Renal cortical epithelial cell (primary cell): ENCODE measurements at regions not wholly inside any gene's neighbourhood (a gene's known extent, or its start where the extent isn't known, plus 50 kb on each side); places are given as distances from the start of the nearest gene placed in this dataset.
"Not testable (repeated sequence)": the region's sequence is repeated elsewhere in the genome, so short reads cannot be mapped to it uniquely, and the experiment has no call there.

Experiments used
- DNase-seq: peaks from one replicate; pipeline ENCODE4 v3.0.0-alpha.2; 2011; ENCODE audit warnings: low read depth

DNA sequence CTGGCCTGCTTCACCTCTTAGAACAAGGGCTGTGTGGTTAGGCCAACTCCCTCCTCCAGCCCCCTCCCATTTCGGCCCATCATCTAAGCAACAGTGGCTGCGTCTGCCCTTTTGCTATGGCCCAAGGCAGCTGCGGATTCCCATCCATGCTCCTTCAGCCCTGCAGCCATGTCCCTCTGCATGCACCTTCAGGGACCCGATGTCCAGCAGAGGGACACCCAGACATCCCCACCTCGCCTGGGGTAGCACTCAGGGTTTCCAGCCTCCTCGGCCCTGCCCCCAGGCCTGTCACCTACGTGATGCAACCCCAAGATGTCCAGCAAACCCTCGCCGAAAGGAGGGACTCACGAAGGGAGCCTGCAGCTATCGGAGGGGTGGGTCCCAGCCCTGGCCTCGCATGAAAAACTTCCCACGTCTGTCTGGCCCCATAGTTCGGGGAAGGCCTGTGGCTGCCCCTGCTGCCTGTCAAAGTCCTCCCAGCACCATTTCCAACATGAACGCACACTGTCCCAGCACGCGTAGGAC, 194.4 kb downstream of the CTTN start:
- DNase-seq = no peak

DNA sequence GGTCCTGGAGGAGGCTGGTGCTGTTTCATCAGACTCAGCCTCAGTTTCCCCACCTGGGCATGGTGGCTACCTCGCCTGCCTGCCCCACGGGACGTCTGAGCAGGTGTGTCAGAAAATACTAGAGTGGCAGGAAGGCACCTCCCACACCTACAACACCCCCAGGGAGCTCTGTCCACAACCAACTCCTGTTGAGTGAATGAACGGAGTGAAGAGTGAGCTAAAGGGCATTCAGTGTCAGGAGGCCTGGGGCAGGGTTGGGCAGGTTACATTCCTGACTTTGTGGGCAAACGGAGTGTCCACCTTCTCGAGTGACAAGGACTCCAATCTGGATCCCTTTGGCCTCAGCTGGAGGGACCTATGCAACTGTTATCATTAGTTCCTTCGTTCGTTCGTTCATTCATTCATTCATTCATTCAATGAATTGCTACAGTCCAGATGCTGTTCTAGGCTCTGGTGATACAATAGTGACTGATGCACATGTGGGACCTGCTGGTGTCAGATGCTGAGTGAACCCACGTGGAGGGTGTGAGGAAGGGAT, 195.2 kb downstream of the CTTN start:
- DNase-seq = no peak

DNA sequence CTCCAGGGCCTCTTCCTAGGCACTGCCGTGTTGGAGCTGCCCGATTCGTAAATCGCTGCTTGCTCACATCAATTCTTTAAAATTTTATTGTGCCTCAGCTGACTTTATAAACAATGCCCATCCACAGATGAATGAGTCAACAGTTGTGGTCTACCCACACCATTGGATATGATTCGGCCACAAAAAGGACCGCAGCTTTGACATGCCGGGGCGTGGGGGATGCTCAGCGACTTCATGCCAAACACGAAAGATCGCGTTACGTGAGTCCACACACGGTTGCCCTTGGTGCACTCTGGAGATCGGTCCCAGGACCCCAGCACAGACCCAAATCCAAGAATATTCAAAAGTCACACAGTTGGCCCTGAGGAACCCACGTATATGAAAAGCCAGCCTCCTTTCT, 195.7 kb downstream of the CTTN start:
- no peak for DNase-seq

DNA sequence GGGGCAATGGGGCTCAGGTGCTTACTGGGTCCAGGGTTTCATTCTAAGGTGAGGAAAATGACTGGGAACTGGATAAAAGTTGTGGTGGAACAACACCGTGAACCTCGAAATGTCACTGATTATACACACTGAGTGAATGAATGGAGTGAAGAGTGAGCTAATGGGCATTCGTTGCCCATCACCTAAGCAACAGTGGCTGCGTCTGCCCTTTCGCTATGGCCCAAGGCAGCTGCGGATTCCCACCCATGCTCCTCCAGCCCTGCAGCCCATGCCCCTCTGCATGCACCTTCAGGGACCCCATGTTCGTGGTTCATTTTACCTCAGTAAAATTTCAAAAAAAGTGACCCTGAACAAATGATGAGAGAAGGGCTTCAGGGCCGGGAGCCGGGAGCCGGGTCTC, 196.3 kb downstream of the CTTN start:
- DNase-seq = no peak

DNA sequence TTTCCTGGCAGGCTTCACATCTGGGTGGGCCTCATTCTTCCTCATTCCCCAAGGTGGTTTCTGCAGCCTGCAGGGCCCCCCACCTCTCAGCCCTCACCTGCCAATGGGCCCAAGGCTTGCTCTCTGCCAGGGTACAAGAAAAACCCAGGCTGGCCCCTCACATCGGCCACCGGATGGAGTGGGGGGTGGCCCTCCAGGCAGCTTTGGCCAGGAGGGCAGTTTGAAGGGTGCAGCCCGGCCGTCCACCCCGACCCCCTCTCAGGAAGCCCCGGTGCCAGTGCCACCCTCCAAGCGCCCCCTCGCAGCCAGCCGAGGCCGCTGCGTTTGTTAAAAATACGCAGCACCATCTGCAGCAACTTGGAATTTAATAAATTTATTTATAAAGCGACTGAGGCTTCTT, 196.7 kb downstream of the CTTN start:
- no peak for DNase-seq

DNA sequence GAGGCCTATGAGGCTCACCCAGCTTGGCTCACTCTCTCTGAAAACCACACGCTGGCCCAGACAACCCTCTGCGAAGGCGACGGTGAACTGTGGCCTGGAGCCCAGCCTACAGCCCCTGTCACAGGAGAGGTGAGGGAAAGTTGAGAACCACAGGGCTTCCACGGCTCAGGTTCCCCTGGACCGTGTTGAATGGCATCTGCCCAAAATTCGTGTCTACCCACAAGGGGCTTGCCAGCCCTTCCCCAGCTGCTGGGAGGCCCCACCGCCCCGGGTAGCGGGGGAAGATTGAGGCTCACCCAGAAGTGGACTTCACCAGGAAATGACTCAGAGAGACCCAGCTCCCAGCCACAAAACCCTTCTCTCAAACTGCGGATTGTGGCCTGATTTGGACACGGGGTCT, 197.1 kb downstream of the CTTN start:
- no peak for DNase-seq

DNA sequence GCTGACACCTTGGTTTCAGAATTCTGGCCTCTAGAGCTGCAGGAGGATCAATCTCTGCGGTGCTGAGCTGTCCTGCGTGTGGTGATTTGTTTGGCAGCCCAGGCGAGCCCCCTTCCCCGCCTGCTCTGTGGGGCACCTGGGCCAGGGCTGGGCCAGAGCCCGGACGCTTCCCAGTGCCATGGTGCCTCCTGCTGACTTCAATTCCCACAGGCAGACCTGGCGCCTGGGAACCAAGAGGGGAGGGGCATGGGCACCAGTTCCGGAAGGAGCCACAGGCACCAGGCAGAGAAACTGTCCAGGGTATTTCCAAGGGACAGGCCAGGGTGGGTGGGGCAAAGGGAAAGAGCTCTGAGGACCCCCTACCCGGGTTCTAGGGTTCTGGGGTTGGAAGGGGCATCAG, 197.8 kb downstream of the CTTN start:
- no peak for DNase-seq

DNA sequence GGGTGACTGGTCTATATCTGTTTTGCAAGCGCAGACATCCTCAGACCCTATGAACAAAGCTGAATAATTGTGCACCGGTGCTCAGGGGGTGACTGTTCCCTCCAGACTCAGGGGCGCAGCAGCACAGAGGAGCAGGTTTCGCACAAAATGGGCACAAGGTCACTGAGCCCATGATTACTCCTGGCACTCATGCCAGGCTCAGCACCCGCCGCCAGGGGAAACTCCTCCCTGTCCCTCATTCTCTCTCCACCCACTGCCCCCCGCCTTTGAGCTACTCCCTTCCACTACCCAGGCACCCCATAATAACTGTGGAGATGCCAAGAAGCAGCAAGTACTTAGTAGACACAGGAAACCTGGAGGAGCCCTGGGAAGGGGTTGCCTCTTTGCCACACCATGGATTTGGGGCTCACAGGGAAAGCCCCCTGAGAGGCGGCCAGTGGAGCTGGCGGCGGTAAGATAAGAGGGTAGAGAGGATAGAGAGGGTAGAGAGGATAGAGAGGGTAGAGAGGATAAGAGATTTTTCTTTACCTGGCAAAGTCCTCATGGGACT, 198.8 kb downstream of the CTTN start:
- DNase-seq = no peak

DNA sequence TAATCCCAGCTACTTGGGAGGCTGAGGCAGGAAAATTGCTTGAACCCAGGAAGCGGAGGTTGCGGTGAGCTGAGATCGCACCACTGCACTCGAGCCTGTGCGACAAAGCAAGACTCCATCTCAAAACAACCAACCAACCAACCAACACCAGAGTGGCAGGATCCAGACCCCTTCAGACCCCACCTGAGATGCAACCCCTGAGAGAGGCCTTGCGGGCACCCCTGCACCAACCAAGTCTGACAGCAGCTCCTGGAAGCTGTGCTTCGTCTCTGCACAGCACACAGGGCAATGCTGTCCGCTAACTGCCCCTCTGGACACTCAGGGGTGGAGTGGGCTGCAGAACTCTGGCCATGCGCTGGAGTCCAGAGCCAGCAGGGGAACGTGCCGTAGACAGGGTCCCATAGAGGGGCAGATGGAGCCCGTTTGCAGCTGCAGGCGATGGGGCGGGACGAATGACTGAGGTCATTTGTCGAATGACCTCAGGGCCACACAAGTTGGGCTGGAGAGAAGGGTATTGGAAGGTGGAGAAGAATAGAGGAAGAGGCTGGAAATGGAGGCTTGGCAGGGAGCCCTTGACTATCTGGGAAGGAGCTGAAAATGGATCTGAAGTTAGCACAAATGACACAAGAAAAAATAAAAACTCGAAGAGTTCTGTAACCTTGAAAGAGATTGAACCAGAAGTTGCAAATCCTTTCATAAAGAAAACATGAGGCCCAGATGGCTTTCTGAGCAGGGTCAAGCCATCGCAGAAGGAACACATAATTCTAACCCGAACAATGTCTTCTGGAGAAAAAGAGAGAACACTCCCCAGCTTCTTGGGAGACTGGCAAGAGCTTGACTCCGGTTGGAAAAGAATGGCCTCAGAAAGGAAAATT, 199.7 kb downstream of the CTTN start:
- DNase-seq = no peak

DNA sequence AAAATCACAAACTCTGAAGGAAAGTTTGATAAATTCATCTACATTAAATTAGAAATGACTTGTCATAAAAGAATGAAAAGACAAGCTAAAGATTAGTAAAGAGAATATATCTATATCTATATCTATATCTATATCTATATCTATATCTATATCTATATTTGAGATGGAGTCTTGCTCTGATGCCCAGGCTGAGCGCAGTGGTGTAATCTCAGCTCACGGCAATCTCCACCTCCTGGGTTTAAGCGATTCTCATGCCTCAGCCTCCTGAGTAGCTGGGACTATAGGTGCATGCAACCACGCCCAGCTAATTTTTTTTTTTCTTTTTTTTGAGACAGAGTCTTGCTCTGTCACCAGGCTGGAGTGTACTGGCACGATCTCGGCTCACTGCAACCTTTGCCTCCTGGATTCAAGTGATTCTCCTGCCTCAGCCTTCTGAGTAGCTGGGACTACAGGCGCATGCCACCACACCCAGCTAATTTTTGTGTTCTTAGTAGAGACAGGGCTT, 202.6 kb downstream of the CTTN start:
- DNase-seq = not testable (repeated sequence)

DNA sequence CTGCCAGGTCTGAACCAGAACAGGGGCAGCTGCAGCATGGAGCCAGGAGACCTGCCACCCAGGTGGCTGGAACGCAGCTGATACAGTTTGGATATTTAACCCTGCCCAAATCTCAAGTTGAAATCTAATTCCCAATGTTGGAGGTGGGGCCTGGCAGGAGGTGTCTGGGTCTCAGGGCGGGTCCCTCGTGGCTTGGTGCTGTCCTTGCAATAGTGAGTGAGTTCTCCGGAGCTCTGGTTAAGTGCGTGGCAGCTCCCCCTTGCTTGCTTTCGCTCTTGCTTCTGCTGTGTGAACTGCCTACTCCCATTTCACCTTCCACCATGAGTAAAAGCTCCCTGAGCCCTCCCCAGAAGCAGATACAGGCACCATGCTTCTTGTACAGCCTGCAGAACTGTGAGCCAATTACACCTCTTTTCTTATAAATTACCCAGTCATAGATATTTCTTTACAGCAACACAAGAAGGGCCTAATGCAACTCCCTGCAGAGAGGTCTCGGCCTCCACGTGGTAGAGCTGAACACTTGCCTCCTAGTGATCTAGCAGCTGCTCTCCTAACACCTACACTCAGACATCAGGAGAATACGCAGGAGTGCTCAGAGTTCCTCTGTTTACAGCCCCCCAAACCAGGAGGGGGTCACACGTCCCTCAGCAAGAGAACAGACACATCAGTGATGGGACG, 203.7 kb downstream of the CTTN start:
- no peak for DNase-seq

DNA sequence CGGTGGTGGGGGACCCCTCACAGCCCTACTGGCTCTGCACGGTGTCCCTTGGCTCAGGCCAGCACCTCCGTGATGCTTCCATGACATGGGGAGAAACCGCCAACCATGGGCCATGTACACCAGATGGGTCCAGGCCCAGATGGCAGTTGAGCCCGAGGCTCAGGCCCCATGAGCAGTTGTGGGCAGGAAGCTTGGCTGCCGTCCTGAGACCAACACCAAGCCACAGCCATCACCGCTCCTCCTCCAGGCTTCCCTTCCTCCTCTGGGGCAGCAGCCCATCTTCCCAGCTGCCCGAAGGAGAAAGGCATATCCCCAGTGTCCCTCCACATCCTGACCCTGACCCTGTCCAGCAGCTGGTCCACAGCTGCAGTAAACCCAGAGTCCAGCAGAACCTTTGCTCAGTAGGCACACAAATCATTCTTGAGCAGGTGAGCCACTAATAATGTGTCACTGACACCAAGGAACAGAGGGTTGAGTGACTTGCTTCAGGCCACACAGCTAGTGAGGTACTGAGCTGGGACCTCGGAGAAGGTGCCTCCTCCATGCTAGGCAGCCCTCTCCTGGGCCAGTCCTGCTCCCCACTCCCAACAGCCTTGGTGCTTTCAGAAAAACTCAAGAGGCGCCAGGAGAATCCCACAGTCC, 204.9 kb downstream of the CTTN start:
- DNase-seq = no peak

DNA sequence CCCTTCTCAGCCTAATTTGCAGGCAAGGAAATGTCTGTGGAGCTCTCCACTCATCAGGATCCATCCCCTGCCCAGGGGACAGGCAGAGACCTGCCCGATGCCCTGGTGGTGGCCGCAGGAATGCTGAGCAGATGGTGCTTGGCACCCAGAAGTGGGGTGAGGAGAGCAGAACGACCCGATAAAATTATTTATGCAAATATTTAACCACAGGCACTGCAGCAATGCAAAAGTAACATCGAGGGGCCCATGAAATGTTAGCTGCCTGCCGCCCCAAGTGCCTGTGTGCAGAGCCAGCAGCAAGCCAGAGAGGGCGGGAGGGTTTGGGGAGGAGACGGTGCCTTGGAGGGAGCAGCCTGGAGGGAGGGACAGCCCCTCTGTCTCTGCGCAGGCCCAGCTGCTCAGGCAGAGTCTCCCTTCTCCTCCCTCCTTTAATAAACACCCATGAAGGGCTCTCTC, 205.5 kb downstream of the CTTN start:
- DNase-seq = no peak

DNA sequence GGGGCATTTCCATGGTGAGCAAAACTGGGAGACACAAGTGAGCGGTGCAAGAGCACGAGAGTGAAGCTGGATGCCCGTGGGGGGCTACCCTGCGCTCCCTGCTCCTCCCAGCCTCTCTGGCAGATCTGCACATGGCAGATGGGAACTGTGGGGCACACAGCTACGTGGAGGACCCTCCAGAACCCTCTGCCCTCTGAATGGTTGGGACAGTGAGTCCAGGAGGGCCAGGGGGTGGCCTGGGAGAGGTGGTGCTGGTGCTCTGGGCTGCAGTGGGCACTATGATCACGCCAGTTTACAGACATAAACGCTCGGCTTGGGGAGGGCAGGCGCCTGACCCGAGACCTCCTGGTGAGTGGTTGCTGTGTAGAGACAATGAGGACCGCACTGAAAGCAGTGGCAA, 205.9 kb downstream of the CTTN start:
- DNase-seq = no peak

DNA sequence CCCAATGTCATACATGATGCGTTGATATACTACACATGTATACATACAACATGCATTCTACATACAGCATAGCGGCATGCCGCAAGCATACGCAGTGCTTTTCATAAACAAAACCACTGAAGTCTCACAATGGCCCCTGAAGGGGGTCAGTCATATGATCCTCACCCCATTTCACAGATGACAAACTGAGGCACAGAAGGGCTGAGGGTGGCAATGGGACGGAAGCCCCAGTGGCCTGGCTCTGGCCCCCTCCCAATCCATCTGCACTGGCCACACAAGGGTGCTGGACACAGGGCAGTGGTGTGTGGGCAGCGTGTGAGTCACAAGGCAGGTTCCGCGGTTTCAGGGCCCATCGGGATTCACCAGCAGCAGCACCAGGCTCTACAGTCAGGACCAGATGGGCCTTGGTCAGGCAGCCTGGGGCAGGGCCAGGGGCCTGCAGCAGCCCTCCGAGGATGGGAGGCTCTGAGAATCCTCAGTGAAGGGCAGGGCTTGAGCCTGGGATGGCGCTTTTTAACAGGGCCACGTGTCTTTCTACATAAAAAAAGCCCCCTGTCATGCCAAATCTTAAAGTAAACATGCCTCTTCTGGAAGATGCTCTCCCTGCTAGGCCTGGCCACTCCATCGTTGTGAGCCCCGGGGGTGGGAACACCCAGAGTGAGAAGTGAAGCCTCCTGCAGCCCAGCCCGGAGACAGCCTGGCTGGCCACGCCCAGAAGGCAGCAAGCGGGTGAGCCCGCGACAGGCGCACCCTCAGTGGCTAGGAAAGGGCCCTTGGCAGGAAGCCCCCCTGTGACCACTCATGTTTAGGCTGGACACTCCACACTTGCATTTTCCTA, 206.5 kb downstream of the CTTN start:
- DNase-seq = no peak

DNA sequence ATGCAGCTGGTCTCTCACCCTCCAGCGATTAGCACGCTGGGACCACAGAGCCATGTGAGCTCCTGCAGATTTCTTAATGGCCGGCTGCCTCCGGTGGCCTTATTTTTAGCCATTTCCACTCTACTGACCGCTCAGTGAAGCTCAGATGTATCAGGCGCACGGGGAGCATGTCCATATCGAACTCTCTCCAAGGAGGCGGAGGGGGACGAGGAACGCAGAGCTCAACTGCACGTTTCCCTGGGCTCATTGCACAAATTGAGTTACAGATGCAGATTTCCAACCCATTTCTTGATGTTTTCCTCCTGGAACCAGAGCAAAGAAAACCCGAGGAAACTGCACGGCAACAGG, 207.1 kb downstream of the CTTN start:
- DNase-seq = no peak

DNA sequence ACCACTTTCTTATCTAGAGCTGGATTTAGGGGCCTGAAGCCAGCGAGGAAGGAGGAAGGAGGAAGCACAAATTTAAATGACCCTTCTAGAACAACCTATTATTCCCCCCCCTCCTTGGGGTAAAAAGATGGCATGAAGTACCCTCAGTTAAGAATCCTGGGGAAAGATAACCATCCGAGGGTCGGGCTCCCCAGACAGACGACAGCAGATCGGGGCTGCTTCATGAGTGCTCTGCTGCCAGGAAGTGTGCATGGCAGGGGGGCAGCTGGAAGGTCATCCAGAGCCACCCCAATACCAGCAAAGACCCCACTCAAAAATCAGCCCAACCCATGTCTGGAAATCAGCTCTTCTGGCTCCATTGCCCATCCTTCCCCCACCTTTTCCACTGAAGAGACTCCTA, 207.5 kb downstream of the CTTN start:
- no peak for DNase-seq

DNA sequence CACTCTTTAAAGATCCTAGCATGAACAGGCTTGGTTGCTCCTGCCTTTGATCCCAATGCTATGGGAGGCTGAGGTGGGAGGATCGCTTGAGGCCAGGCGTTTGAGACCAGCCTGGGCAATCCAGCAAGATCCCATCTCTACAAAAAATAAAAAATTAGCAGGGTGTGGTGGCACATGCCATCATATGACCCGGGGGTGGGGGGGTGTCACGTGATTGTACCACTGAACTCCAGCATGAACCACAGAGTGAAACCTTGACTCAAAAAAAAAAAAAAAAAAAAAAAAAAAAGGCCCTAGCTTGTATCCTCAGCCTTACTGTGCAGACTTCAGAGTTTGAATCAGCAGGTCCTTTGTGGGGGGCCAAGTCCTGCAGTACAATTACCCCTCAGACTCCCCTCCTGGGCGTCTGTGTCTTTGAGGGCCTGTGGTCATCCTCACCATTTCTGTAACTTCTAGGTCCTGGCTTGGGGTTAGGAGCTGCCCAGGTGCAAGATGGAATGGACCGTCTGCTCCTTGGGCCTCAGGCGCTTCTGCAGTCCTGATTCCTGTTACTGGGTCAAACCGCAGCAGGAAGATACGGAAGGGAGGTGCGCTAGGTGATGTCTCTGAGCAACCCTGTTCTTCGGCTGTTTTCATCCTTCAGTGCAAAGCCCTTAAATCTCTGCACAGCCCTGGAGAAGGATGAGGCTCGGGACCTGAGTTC, 208.1 kb downstream of the CTTN start:
- no peak for DNase-seq

DNA sequence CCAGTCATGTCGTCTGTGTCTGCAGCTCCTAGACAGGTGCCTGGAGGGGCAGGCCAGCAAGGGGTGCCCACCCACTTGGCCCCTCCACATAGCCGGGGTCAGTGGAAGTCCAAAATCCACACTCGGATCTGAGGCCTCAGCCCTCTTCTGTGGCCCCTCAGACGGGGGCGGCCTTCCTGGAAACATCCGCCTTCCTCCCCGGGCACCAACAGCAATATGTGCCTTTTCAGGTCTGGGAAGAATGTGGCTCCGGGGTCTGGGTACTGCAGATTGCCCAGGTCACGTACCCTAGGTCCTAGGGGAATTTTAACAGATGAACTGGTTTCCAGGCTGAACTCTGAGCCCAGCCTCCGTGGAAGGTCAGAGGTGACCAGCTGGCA, 208.6 kb downstream of the CTTN start:
- no peak for DNase-seq

DNA sequence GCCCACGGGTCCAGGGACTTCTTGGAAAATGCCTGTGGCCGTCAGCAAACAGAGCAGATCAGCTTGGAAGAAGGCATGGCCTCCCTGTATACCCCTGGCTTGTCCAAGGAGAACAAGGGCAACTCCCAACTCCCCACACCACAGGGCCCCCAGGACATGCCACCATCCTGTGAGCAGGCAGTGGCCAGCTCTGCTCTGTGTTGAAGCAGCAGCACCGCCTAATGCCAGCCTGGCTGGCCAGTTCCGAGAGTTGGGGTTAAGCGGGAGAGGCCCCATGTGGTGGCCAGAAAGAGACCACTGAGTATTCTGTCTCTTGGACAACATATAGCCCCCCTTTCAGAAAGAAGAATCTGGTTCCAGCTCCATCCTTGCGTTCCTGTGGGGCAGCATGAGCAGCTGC, 209.2 kb downstream of the CTTN start:
- no peak for DNase-seq
